Panc1 (cell line): ENCODE measurements at regions not wholly inside any gene's neighbourhood (a gene's known extent, or its start where the extent isn't known, plus 50 kb on each side); places are given as distances from the start of the nearest gene placed in this dataset.

Experiments
- CTCF ChIP-seq: fragments of 450-650 bp; IDR thresholded peaks from 2 replicates; pipeline ENCODE4 v1.5.1; 2017; ENCODE audit warnings: mild to moderate bottlenecking
- POLR2AphosphoS5 ChIP-seq: IDR thresholded peaks from 2 replicates; pipeline ENCODE4 v1.6.1; 2012; ENCODE audit warnings: mild to moderate bottlenecking, low read depth, low read length, moderate library complexity
- REST ChIP-seq, 2 experiments: IDR thresholded peaks; 2 replicates each; pipeline ENCODE4 v1.6.1; 2011 to 2012; ENCODE audit warnings: low read depth in 2 of 2, control low read depth in 1 of 2, low read length in 1 of 2, mild to moderate bottlenecking in 1 of 2, moderate library complexity in 1 of 2; ENCODE audit not compliant: insufficient read depth in 1 of 2
- SIN3A ChIP-seq: IDR thresholded peaks from 2 replicates; pipeline ENCODE4 v1.6.1; 2012; ENCODE audit warnings: low read depth, mild to moderate bottlenecking, low read length, moderate library complexity, borderline replicate concordance; ENCODE audit not compliant: insufficient read depth
- TCF7L2 ChIP-seq: IDR thresholded peaks from 2 replicates; pipeline ENCODE4 v1.6.1; 2011; ENCODE audit warnings: mild to moderate bottlenecking, low read depth, low read length, inconsistent platforms

DNA sequence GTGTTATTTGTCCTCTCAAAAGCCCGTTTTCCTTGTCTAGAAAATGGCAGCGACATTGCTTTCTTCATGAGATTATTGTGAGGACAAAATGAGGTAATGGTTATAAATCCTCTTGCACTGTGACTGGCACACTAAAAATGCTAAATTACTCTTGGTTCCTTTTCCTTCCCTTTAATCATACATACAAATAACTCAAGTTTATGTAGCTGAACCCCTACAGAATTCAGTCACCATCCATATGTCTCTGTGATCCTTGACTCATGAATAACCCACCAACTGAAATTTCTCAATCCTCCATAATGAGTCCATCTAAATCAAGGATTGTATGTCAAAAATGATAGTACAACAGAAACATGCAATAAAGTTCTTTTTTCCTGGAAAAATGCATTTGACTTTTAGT, 71.3 kb upstream of the VWC2 start:
- TF ChIP-seq POLR2AphosphoS5: no peak
- no peak for TF ChIP-seq CTCF
- no peak for TF ChIP-seq TCF7L2
- TF ChIP-seq REST (IDR thresholded peaks at IDR 0.05; ENCODE audit: insufficient read depth in 1 of 2, low read depth in 2 of 2, low read length in 1 of 2): no peak
- TF ChIP-seq SIN3A: no peak
